ENCODE measurements at regions not wholly inside any gene's neighbourhood (a gene's known extent, or its start where the extent isn't known, plus 50 kb on each side); places are given as distances from the start of the nearest gene placed in this dataset.
A peak's percentile ranks its signal among the peaks of the same experiment; 100 is the strongest.

- DNase-seq: no peak
These were observed 557.7 kb downstream of the BRD1 start for GRCh38 chr22:49269928-49270327.

GRCh38 chr22:49269371-49269770 is 558.3 kb downstream of the BRD1 start:
- no peak for DNase-seq

DNA sequence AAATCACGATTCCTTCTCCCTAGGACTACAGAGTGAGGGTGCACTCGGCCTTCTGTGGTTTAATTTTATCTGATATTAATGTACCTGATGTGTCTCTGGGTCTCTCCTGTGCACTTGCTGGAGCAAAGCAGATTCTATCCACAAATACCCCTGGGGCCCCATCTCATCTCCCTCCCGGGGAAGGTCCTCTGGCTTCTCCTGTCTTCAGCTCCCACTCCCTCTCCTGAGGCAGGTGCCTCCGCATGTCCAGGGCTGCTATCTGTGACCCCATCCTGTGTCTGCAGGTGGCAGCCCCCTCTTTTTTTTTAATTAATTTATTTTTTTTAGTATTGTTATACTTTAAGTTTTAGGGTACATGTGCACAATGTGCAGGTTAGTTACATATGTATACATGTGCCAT is 558.7 kb downstream of the BRD1 start:
- no peak for DNase-seq

DNA sequence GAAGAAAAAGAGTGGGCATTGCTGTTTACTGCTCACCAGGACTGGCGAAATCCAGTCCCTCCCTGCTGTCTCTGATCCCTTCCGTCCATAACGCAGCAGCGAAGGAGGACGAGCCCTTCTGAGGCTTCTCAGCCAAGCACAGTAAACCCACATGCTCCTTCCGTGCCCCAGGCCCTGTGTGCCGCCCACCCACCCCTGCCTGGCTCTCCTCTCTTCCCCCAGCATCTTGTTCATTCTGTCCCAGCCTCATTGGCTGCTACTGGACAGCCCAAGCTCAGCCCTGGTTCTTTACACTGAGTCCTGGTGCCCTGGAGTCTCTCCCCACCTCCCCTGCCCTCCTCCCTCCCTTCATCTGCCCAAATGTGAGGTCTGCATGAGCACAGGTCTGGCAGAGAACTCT is 559.7 kb downstream of the BRD1 start:
- no peak for DNase-seq

DNA sequence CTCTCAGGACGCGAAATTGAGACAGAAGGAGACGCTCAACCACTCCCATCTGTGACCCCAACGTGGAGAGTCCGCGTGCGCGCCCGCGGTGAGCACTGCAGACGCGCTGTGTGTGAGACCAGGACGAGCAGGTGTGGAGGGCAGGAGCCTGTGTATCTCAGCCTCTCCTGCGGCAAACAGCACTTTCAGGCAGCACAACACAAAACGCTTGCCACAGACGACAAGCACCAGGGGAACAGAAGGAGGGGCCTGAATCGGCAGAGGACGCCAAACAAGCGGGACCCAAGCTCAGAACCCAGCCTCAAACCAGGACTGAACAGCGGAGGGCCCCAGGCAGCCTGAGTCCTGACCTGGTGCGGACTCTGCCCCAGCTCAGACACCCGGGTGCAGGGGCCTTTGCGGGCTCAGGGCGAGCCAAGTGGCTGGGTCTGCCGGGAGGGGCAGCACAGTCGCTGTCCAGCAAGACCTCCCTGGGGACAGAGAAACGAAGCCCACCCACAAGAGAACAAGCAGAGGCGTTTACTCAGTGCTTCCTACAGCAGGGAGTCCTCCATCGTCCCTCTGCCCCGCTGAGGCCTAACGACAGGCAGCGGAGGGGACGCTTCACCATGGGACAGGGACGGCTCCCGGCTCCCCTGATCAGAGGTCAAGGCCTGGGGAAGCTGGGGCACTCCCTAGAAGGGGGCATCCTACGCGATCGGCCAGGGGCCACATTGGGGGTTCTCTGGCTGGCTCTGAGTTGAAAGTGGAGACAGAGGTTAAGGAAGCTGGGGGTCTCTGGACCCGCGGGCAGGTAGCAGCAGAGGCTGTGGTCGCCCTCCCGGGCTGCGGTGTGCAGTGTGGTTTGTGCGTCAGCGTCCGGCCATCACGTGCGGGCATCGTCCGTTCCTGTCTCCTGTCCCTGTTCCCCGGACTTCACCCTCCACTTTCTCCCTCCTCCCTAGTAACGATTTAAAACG is 560.8 kb downstream of the BRD1 start:
- DNase-seq: no peak

DNA sequence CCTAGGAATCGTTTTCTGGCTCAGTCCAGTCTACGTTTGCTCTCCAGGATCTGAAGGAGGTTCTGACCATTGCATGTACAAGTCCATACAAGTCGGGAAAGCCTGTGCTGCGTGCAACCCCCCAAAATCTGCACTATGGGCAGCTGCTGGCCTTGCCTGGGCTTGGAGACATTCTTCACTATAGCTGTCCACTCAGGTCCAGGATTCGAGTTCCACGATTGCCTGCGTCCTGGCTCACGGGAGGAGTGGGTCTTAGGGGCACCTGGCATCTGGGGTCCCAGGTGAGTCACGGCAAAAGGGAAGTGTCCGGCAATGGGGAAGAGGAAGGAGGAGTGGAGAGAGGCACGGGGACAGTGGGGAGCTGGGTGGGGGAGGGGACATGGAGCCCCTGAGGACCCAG is 563.0 kb downstream of the BRD1 start:
- no peak for DNase-seq

- DNase-seq: no peak
These were observed 564.6 kb downstream of the BRD1 start for GRCh38 chr22:49263101-49263500.

GRCh38 chr22:49262167-49262566 is 565.5 kb downstream of the BRD1 start:
- no peak for DNase-seq

- no peak for DNase-seq
These were observed 566.1 kb downstream of the BRD1 start for GRCh38 chr22:49261616-49262015.

- DNase-seq: no peak
These were observed 566.7 kb downstream of the BRD1 start for GRCh38 chr22:49260681-49261580.

GRCh38 chr22:49259839-49260615 is 567.6 kb downstream of the BRD1 start:
- DNase-seq: no peak

DNA sequence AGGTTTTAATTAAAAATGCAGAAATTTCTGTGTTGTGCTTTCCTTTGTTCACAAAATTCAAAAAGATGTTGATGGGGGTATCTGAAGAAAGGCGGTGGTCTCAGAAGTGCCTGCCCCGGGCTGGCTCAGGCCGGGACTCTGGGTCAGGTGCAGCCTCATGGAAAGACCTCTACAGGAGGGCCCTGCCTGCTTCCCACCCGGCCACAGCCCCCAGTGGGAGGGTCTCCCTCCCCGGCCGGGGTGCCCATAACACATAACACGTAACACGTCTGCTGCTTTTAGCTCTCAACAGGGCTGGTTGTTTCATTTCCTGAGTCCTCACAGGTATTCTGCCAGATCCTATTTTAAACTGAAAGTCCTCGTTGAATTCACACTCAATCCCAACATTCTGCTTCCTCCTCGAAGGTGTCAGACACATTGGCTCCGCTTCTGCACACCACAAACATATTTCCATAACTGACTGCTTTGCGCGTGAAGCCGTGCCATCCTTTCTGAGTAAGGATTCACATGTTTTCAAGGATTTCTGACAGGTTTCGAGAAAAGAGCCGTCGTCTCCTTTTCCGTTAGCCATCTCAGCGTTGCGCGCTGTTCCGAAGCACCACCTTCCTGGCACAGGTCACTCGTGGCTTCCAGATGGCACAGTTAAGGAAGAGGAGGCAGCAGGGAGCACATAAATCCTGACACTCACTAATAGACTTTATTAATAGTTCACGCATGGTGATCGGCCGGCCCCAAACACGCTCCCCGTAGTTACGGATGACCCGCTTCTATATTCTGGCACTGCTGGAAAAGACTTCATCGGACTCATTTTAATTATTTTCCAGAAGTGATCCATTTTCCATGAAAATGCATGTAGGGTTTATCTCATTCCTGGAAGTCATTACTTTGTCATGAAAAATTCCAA is 569.3 kb downstream of the BRD1 start:
- DNase-seq: no peak

DNA sequence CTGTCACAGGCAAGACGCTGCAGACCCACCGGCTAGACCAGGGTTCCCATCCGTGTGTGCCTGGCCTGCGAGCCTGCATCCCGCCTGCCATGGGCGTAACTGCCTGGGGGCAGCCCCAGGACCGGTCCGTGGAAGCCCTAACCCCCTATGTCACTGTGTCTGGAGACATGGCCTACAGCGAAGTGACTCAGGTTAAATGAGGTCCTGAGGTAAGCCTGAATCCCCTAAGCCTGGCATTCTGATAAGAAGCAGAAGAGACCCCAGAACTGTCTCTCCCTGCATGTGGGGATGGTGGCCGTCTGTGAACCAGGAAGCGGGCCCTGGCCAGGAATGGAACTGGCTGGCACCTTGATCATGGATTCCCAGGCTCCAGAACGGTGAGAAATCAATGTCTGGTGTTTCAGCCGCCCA is 570.1 kb downstream of the BRD1 start:
- DNase-seq: no peak

DNA sequence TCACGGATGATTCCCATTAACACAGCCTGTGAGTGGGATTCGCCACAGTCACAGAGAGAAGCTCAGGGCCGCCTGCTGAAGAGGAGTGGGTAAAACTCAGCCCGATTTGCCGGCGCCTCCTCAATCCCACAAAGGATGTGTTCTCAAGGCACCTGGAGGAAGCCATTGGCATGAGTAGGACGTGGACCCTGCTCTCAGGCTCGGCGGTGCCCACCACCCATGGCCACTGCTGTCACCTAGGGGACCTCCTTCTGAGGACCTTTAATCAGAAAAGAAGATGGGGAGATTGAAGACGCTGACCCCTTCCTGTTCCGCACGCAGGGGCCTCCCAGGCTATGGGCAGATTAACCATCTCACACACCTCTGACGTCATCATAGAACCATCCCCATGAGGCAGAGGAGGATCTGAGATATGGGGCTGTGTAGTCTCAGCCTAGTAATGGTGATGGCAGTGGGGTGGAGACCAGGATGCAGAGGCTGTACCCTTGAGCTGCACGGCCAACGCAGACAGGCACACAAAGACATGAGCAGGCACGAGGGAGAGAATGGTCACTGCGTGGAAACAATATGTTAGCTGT is 571.8 kb downstream of the BRD1 start:
- DNase-seq: no peak

- DNase-seq: no peak
These were observed 572.5 kb downstream of the BRD1 start for GRCh38 chr22:49255154-49255553.

- DNase-seq: no peak
These were observed 574.0 kb downstream of the BRD1 start for GRCh38 chr22:49253656-49254055.

- peak; percentile 7 for DNase-seq
These were observed 576.3 kb downstream of the BRD1 start for GRCh38 chr22:49251371-49251770.

DNA sequence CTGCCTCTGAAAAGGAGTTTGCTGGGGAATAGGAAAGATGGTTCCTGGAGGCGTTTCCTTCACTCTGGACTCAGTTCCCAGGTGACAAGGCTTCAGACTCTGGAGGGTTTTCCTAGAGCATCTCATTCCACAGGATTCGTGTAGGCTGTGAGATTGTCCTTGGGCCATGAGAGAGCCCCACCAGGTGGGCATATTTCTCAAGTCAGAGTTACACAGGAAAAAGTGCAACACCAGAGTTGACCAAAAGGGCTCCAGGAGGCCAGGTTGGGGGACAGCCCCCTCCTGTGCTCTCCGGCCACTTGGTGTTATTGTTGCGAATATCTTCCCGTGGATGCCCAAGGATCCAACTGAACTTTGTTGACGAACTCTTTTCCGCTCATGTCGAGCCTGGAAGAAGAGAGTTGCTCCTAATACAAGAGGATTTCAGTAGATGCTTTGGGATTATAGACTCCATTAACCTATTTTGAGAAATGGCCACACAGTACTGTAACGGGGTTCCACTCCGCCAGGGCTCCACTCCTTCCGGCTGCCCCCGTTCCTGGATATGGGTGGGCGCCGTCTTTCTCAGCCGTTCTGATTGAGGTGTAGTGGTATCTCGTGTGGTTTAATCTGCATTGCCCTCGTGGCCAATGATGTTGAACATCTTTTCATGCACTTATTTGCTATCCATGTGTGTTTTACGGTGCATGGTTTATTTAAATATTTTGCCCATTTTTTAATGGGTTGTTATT is 580.3 kb downstream of the BRD1 start:
- DNase-seq: no peak

GRCh38 chr22:49244466-49245420 is 582.9 kb downstream of the BRD1 start:
- DNase-seq: peak; percentile 38

GRCh38 chr22:49243965-49244364 is 583.7 kb downstream of the BRD1 start:
- no peak for DNase-seq
